Left lung (tissue), 4 donors: ENCODE measurements at regions not wholly inside any gene's neighbourhood (a gene's known extent, or its start where the extent isn't known, plus 50 kb on each side); places are given as distances from the start of the nearest gene placed in this dataset.

Experiments used
- ATAC-seq: fragments of 200-7000 bp; cut with Tn5 transposase; one replicate; pipeline ENCODE4 v1.9.1; 2020; ENCODE audit warnings: moderate library complexity
- DNase-seq, 4 donors: peaks; one replicate each; pipeline ENCODE4 v3.0.0-alpha.2; 2013 to 2020
- H3K27ac ChIP-seq, 2 donors: fragments of 200-600 bp; sonication (generic) in 1 of 2; one replicate each; pipeline versions ENCODE4 v1.5.0 to v1.8.0; 2020 to 2021
- H3K27me3 ChIP-seq, 2 donors: fragments of 200-600 bp; sonication (generic) in 1 of 2; one replicate each; pipeline versions ENCODE4 v1.5.0 to v1.8.0; 2020 to 2021
- H3K36me3 ChIP-seq, 2 donors: fragments of 200-600 bp; sonication (generic) in 1 of 2; one replicate each; pipeline versions ENCODE4 v1.5.0 to v1.8.0; 2020 to 2021
- H3K4me1 ChIP-seq, 2 donors: fragments of 200-600 bp; one replicate each; pipeline ENCODE4 v1.8.0; 2021
- H3K4me3 ChIP-seq, 2 donors: fragments of 200-600 bp; sonication (generic) in 1 of 2; one replicate each; pipeline versions ENCODE4 v1.5.0 to v1.8.0; 2020 to 2021; ENCODE audit warnings: mild to moderate bottlenecking in 1 of 2
- H3K9me3 ChIP-seq, 2 donors: fragments of 200-600 bp; sonication (generic) in 1 of 2; one replicate each; pipeline versions ENCODE4 v1.5.0 to v1.8.0; 2020 to 2021
- intact Hi-C, 2 donors: fragments of 100-400 bp; cut with DNase I; formaldehyde crosslinking; loops; one replicate each; pipeline versions ENCODE4 v1.11.2 to v1.14.2; 2022
- TF ChIP-seq, protein P1 (sequence below), 2 donors: fragments of 200-600 bp; sonication (generic) in 1 of 2; IDR thresholded peaks; one replicate each; pipeline versions ENCODE4 v1.5.0 to v1.8.0; 2021; ENCODE audit warnings: antibody characterized with exemption in 2 of 2
- donor health status: DM: no; HTN: yes; CAD: no.
- donor health status: DM: no; HTN: no; CAD: no.

DNA sequence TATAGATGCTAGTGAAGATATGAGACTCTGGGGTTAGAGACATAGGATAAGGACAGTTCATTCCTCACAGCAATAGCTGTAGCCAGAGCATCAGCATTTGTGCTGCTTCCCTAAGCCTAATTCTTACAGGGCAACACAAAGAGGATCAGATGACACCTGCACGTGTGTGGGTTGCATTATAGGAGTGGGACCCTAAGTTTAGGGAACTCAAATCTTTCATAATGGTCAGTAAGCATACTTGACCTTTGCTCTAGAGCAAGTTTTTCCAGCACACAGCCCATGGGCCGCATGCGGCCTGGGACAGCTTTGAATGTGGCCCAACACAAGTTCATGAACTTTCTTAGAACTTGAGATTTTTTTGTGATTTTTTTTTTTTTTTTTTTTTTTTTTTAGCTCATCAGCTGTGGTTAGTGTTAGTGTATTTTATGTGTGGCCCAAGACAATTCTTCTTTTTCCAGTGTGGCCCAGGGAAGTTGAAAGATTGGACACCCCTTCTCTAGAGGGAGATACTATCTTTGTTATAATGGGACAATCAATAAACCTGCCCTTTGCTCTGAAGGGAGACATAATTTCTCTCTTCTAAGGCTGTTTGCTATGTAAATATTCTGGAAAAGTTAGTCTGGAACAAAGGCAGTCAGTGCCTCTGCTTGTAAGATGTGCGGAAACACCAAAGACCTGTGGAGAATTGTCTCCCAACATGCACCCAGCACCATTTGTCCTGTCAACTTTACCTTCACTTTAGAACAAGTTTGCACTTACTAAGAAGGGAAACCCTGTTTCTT, 650.2 kb downstream of the ZNF674 start:
- TF ChIP-seq, protein P1, sequence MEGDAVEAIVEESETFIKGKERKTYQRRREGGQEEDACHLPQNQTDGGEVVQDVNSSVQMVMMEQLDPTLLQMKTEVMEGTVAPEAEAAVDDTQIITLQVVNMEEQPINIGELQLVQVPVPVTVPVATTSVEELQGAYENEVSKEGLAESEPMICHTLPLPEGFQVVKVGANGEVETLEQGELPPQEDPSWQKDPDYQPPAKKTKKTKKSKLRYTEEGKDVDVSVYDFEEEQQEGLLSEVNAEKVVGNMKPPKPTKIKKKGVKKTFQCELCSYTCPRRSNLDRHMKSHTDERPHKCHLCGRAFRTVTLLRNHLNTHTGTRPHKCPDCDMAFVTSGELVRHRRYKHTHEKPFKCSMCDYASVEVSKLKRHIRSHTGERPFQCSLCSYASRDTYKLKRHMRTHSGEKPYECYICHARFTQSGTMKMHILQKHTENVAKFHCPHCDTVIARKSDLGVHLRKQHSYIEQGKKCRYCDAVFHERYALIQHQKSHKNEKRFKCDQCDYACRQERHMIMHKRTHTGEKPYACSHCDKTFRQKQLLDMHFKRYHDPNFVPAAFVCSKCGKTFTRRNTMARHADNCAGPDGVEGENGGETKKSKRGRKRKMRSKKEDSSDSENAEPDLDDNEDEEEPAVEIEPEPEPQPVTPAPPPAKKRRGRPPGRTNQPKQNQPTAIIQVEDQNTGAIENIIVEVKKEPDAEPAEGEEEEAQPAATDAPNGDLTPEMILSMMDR (IDR thresholded peaks at IDR 0.05): no peak
- Histone ChIP-seq H3K9me3 (no peaks in the 10 kb centered on the region), H3K4me3 (no peak overlapping the region), H3K4me1 (no peaks in the 10 kb centered on the region), H3K27me3 (no peaks in the 10 kb centered on the region), H3K27ac (no peak overlapping the region), H3K36me3 (no peaks in the 10 kb centered on the region)
- DNase-seq: no peak
- intact Hi-C loops: no loop called here
- ATAC-seq: no peak

DNA sequence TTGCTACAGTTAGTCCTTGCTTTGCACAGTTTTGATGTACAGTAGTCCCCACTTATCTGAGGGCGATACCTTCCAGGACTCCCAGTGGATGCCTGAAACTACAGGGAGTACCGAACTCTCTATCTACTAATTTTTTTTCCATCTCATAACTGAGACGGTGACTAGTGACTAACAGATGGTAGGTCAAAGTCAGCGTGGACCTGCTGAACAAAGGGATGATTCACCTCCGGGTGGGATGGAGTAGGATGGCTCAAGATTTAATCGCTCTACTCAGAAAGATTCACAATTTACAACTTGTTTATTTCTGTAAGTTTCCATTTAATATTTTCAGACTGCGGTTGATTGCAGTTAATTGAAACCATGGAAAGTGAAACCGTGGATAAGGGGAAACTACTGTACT, 655.8 kb downstream of the ZNF674 start:
- no peak for DNase-seq
- Histone ChIP-seq H3K4me1 (no peaks in the 10 kb centered on the region), H3K4me3 (no peak overlapping the region), H3K36me3 (no peaks in the 10 kb centered on the region), H3K27me3 (no peaks in the 10 kb centered on the region), H3K27ac (no peak overlapping the region), H3K9me3 (no peaks in the 10 kb centered on the region)
- intact Hi-C loops: no loop called here
- no peak for ATAC-seq
- TF ChIP-seq, protein P1 (IDR thresholded peaks at IDR 0.05): no peak

DNA sequence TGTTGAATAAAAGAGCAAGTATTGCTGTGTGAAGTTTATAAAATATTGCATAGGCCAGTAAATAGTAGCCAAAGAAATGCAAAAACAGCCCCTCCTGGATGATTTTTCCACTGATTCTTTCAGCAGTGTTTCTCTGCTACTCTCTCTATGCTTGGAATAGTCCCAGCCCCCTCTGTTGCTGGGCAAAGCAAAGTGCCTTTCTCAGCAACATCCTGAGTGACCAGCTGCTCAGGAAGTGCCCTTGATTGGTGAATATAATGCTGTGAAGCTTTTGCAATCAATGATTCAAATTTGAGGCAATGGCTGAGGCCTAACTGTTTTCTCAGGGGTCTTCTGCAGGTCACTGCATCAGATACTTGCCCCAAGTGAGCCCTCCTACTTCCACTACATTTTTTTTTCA, 656.7 kb downstream of the ZNF674 start:
- no peak overlapping the region for H3K4me3 ChIP-seq
- DNase-seq (peak in 1 of 4 donors; percentile 24), ATAC-seq (no peak)
- no peaks in the 10 kb centered on the region for H3K36me3 ChIP-seq
- H3K27me3 ChIP-seq: no peaks in the 10 kb centered on the region
- TF ChIP-seq, protein P1 (IDR thresholded peaks at IDR 0.05): no peak
- intact Hi-C loops: no loop called here
- H3K4me1 ChIP-seq: no peaks in the 10 kb centered on the region
- H3K27ac ChIP-seq: no peak overlapping the region
- no peaks in the 10 kb centered on the region for H3K9me3 ChIP-seq

DNA sequence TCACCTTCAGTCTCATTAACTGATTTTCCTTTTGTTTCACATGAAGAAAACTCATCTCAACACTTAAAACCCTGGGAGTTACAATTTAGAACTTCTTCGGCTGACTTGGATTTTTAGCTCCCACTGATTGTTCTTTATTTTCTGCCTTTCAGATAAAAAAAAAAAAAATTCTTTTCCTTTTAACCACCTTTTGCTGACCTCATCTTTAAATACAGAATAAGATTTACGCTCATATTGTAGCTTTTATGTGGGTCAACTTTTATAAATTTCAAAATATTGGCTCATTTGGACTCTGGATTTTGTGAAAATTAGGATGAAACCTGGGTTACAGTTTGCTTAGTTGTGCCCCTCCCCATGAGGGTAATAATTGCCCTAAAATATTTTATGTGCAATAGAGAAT, 659.3 kb downstream of the ZNF674 start:
- DNase-seq: no peak
- Histone ChIP-seq H3K27me3 (no peaks in the 10 kb centered on the region), H3K36me3 (no peaks in the 10 kb centered on the region), H3K9me3 (no peaks in the 10 kb centered on the region), H3K4me1 (no peaks in the 10 kb centered on the region), H3K27ac (no peak overlapping the region), H3K4me3 (no peak overlapping the region)
- no peak for ATAC-seq
- TF ChIP-seq, protein P1 (IDR thresholded peaks at IDR 0.05): no peak
- intact Hi-C loops: no loop called here

DNA sequence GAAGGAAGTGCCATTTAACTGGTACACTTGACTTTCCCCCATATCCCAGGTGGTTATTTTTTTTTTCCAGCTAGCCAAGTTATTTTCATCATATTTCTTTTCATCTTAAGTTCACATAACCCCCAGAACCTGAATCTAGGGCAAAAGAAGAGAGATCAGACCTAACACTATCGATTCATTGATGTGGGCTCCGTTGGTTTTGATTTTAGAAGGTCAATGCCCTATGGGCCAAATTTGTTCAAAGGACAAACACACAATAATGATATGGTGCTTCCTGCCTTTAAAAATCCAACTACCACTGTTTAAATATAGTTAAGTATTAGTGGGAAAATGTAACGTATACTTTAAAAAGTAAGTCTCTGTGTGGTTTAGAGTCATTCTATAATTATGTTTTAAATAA, 665.7 kb downstream of the ZNF674 start:
- TF ChIP-seq, protein P1 (IDR thresholded peaks at IDR 0.05): no peak
- DNase-seq (no peak), ATAC-seq (no peak)
- no peaks in the 10 kb centered on the region for H3K27me3 ChIP-seq
- H3K4me1 ChIP-seq: no peaks in the 10 kb centered on the region
- no peaks in the 10 kb centered on the region for H3K9me3 ChIP-seq
- H3K27ac ChIP-seq: no peak overlapping the region
- no peak overlapping the region for H3K4me3 ChIP-seq
- intact Hi-C loops: no loop called here
- H3K36me3 ChIP-seq: no peaks in the 10 kb centered on the region
